CD4-positive, alpha-beta T cell treated with Interleukin-4 for 1 hour (primary cell): ENCODE measurements at regions not wholly inside any gene's neighbourhood (a gene's known extent, or its start where the extent isn't known, plus 50 kb on each side); places are given as distances from the start of the nearest gene placed in this dataset.

Experiments
- DNase-seq, 2 donors: peaks; one replicate each; pipeline ENCODE4 v3.0.0-alpha.2; 2020 to 2022

- no peak for DNase-seq
Observed at GRCh38 chr5:89281211-89281610, 398.2 kb upstream of the MEF2C start.

GRCh38 chr5:89280103-89281037, 397.4 kb upstream of the MEF2C start:
- DNase-seq, result no peak

- no peak for DNase-seq
Observed at GRCh38 chr5:89279391-89280036, 396.5 kb upstream of the MEF2C start.

- no peak for DNase-seq
Observed at GRCh38 chr5:89277816-89278215, 394.8 kb upstream of the MEF2C start.

GRCh38 chr5:89276566-89277305, 393.8 kb upstream of the MEF2C start:
- no peak for DNase-seq

GRCh38 chr5:89275066-89275855, 392.3 kb upstream of the MEF2C start:
- no peak for DNase-seq

- DNase-seq, result no peak
Observed at GRCh38 chr5:89273289-89273688, 390.3 kb upstream of the MEF2C start.

GRCh38 chr5:89270901-89271300, 387.9 kb upstream of the MEF2C start:
- DNase-seq, result no peak

- DNase-seq, result no peak
Observed at GRCh38 chr5:89269721-89270120, 386.7 kb upstream of the MEF2C start.

- DNase-seq, result peak in 1 of 2 donors; percentile 12
Observed at GRCh38 chr5:89268460-89268859, 385.5 kb upstream of the MEF2C start.

- peak in 1 of 2 donors; percentile 14 for DNase-seq
Observed at GRCh38 chr5:89267788-89268187, 384.8 kb upstream of the MEF2C start.

GRCh38 chr5:89265511-89266179, 382.7 kb upstream of the MEF2C start:
- DNase-seq, result no peak

- no peak for DNase-seq
Observed at GRCh38 chr5:89263846-89264245, 380.9 kb upstream of the MEF2C start.

- no peak for DNase-seq
Observed at GRCh38 chr5:89262030-89262429, 379.0 kb upstream of the MEF2C start.

GRCh38 chr5:89260254-89260653, 377.3 kb upstream of the MEF2C start:
- no peak for DNase-seq

GRCh38 chr5:89255845-89256463, 373.0 kb upstream of the MEF2C start:
- no peak for DNase-seq

GRCh38 chr5:89253666-89254352, 370.8 kb upstream of the MEF2C start:
- DNase-seq, result no peak

- no peak for DNase-seq
Observed at GRCh38 chr5:89246864-89247263, 363.9 kb upstream of the MEF2C start.

GRCh38 chr5:89246252-89246651, 363.3 kb upstream of the MEF2C start:
- DNase-seq, result no peak

- DNase-seq, result no peak
Observed at GRCh38 chr5:89243611-89244010, 360.6 kb upstream of the MEF2C start.

GRCh38 chr5:89241186-89241585, 358.2 kb upstream of the MEF2C start:
- no peak for DNase-seq
